AG20443 (cell line): ENCODE measurements at regions not wholly inside any gene's neighbourhood (a gene's known extent, or its start where the extent isn't known, plus 50 kb on each side); places are given as distances from the start of the nearest gene placed in this dataset.
A peak's percentile ranks its signal among the peaks of the same experiment; 100 is the strongest.

Source experiments
- DNase-seq: peaks from one replicate; pipeline ENCODE4 v3.0.0; 2012; ENCODE audit warnings: low spot score, mixed read lengths

- no peak for DNase-seq
Observed at GRCh38 chr2:180143633-180144337, 136.7 kb upstream of the CWC22 start.

GRCh38 chr2:180141600-180141999, 134.5 kb upstream of the CWC22 start:
- DNase-seq = no peak

DNA sequence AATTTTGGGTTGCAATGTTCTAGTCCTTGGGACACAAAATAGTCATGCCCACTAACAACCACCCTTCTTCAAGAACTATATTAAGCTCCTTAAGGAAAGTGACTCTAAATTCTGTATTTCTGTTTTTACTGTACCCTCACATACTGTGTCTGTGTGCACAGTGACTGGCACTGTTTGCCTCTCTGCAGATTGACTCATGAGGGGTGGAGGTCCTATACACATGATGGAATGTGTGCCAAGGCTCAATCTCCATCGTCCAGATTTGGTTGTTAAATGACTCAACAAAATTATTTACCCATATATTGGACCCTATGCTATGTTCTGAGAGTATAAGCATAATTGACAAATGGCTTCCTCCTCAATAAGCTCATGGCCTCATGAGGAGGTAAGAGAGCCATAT, 126.6 kb upstream of the CWC22 start:
- DNase-seq = no peak

- DNase-seq = peak; percentile 23
Observed at GRCh38 chr2:180130403-180130802, 123.3 kb upstream of the CWC22 start.

- no peak for DNase-seq
Observed at GRCh38 chr2:180128861-180129260, 121.8 kb upstream of the CWC22 start.

DNA sequence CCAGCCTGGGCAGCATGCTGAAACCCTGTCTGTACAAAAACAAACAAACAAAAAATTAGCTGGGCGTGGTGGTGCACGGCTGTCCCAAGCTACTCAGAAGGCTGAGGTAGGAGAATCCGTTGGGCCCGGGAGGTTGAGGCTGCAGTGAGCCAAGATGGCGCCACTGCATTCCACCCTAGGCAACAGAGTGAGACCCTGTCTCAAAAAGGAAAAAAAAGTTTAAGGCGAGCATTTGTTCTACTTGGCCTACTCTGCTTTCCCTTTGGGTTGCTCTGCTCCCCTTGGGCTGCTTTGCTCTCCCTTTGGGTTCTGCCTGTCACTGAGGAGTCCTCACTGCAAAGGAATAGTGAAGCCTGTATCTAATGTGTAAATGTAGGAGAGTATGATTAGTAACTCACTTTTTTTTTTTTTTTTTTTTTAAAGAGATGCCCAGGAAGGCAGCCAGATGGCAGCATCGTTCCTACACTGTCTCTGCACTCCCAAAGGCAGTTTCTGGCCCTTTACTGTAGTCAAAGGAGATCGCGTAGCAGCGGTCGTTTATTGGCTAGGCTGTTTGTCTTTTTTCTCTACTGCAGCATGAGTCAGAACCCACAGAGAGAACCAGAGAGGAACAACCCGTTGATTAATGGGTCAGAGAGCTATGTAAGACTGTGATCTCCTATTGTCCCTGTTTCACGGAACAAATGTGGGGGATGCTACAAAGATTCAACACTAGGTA, 118.3 kb upstream of the CWC22 start:
- peak; percentile 89 for DNase-seq

DNA sequence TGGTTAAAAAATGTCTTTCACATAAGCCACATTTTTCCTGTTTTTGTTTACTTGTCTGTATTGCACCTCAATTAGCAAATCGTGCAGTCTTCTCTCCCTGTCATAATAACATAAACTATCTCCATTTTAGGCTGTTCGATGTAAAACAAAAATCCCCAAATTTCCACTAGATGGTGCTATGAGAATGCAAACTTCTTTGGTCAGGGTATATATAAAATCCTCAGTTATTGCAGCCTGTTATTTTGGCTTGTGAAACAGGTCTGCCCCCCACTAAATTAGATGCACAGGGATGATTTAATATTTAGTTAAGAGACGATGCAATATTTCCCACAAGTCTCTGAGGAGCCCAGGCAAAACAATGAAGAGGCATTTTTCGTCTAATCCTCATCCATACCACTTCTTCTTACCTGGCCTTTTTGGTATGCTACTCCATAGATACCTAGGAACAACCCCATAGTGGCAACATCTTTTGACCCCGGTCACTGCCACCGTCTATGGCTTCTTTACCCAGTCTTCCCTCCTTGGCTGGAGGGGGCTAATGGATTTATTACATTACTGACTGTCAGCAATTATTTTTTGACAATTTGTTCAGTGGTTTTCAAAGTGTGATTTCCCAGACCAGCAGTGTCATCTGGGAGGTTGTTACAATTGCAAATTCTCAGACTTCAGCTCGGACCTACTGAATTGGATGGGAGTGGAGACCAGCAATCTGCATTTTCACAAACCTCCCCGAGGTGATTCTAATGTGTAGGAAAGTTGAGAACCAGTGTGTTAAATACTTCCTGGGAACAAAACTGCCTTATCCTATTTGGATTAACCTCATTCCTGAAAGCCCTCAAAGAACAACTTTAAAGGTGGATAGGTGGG, 117.4 kb upstream of the CWC22 start:
- DNase-seq = peak; percentile 52

DNA sequence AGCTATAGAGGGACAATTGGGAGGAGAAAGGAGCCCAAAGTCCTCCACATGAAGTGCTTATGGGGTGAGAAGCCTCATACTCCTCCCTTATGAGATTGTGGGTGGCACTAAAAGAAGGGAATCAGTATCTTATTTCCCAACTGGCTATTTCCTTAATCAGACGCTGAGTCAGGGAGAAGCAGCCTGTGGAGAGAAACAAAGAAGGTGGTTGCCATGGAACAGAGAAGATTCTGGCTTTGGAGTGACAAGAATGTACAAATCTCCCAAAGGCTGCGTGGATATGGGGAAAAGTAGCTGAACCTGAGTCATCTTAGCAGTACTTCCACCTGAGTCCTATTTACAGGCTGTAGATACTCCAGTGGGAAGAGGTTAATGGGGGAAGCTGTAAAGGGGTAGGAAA, 115.8 kb upstream of the CWC22 start:
- peak; percentile 20 for DNase-seq

DNA sequence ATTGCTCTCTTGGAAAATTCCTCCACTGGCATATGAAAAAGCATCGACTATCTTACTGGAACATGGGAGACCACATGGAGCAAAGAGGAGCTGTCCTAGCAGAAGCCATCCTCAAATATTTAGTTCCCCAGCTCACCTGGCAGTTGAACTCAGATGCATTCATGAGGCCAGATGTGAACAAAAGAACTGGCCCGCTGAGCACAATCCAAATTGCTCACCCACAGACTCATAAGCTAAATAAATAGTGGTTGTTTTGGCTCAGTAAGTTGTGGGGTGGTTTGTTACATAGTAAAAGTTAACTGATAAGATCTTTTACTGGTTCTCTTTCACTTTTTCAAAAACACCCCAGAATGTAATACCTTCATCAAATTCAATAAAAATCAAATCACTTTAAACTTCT, 108.6 kb upstream of the CWC22 start:
- DNase-seq = no peak

DNA sequence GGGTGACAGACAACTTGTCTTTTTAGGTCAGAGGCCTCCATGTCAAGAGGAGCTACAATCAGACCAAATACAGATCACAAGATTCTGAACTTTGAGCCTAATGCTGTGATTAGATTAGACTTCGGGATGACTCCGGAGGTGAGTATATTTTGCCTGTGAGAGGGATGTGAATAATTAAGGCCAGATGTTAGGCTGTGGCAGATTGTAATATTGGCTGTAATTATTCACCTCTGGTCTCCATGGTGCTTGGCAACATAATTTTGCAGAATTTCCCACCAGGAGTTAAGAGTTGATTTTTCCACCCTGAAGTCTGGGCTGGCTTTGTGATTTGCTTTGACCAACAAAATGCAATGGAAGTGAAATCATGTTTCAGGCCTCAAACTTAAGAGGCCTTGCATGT, 108.2 kb upstream of the CWC22 start:
- DNase-seq = no peak

DNA sequence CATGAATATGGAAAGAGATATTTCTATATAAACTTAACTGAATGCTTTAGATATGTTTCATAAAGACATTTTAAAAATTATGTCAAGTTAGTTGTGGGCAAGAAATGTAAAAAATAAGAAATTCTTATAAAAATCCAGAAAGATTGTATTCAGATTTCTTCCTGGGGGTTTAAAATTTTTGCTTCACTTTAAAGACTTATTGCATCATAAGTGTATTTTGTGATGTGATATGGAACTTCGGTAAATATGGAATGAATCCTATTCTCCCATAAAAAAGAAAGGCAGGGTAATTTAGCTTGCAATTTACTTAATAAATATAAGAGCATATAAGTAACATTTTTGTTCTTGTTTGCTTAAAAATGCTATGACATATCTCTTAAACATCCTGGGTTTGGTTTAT, 104.8 kb upstream of the CWC22 start:
- DNase-seq = no peak

DNA sequence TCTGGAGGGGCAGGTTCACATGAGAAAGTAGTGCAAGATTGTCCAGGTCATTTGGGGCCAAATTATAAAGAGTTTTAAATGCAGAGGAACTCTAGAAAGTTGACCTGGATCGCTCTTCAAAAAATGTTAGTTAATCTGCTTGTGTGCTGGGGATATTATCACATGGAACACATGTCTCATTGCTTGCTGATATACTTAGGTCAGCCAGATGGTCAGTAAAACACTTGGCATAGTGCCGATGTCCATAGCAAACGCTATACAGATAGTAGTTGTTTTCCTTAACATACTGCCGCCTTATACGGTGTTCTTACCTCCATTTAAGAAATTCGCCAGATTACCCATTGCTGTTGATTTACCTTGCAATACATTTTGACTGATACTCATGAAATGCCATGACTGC, 103.4 kb upstream of the CWC22 start:
- DNase-seq = no peak

DNA sequence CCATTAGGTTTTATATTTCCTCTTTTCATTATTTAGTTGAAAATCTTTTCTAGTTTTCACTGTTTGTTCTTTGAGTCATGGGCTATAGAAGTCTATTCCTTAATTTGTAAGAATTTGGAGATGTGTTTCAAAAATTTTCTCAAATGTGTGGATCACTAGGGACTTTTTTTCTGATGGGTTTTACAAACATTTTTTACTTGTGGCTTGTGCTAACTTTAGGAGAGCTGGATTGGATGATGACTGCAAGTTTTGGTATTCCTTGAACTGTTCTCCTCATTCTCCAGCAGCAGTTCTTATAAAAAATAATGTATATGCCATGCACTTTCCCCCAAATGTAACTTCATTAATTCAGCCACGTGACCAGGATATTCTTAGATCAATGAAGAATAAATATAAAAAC, 94.7 kb upstream of the CWC22 start:
- DNase-seq = peak; percentile 11

DNA sequence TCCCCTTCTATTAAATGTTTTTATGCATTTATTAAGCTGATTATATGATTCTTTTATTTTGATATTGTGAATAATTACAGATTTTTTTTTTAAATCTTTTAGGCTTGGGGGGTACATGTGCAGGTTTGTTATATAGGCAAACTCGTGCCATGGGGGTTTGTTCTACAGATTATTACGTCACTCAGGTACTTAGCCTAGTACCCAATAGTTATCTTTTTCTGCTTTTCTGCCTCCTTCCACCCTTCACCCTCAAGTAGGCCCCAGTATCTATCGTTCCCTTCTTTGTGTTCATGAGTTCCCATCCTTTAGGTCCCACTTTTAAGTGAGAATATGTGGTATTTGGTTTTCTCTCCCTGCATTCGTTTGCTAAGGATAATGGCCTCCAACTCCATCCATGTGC, 92.2 kb upstream of the CWC22 start:
- DNase-seq = no peak

DNA sequence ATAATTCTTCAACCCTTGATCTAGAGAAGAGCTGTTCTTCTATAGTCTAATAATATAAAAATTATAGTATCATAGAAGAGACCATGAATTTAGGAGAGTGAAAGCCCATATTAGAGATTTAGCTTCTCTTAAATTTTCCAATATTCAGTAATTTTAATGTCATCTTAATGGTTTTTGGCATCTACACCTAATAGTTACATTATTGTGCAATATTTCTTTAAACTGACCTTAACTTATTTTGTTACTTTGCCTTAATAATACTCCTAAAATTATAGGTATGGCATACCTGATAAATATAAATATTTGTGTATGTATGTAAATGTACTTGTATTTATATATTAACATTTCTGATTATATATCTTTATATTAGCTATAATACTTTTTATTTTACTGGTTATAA, 78.0 kb upstream of the CWC22 start:
- DNase-seq = no peak

GRCh38 chr2:180077295-180077906, 70.3 kb upstream of the CWC22 start:
- peak; percentile 33 for DNase-seq

DNA sequence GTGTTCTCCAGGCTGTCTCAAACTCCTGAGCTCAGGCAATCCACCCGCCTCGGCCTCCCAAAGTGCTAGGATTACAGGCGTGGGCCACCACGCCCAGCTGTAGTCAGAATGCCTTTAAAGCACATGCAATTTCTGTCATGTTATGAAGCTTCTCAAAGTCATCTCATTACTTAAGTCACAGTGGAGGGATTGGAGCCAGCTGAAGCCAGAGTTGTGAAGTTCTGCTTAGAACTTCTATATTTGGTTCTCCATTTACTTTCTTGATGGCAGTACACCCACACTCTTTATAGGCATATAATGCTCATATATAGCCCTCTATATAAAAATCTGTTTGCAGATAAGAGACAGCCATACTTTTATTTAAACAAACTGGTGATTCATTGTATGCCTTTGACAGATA, 68.8 kb upstream of the CWC22 start:
- DNase-seq = no peak

GRCh38 chr2:180071797-180072196, 64.7 kb upstream of the CWC22 start:
- DNase-seq = no peak

DNA sequence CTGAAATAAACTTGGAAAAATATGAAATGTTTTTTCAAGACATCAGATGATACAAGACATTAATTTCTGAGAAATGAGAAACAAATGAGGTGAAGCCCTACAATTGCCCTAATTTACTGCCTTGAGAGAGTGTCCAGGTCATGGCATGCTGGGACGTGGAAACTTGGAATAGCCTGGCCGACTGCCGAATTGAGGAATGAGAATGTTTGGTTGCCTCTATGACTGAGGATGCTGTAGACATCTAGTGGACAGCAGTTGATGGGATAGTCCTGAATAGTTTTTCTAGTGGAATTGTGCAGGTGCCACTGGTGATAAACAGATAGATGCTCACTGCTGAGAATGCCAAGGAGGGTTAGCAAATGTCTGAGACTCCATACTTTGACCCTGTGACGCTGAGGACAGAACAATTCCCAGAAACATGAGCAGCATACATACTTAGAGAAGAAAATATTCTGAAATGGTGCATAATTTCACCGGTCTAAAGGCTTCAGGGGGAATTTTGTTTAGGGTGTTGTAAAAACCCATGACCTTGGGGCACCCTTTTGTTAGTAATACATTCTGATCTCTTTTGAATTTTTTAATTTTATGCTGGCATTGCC, 56.5 kb upstream of the CWC22 start:
- DNase-seq = no peak

DNA sequence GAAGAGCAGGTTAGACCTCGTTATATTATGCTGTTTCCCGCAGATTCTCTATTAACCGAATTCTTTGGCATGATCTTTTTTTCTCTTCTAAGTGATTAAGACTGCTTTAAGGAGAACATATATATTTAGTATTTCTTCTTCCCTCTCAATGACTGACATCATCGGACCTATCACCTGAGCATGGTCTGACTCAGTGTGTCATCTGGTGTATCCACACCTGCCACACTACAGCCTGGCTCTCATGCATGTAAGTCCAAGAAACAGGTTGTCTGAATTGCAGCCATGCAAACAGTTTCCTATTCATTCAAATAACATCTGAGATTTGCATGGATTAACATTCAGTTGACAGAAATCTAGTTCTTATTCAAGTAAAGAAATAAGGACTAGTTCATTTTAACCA, 55.1 kb upstream of the CWC22 start:
- no peak for DNase-seq

GRCh38 chr2:180061546-180061945, 54.4 kb upstream of the CWC22 start:
- DNase-seq = no peak

GRCh38 chr2:180061085-180061484, 54.0 kb upstream of the CWC22 start:
- DNase-seq = no peak
